SK-N-MC (cell line): ENCODE measurements at regions not wholly inside any gene's neighbourhood (a gene's known extent, or its start where the extent isn't known, plus 50 kb on each side); places are given as distances from the start of the nearest gene placed in this dataset.

Experiments
- DNase-seq: peaks from one replicate; pipeline ENCODE4 v3.0.0-alpha.2; 2011; ENCODE audit warnings: low read depth, low spot score
- H3K27ac ChIP-seq: fragments of 200-600 bp; sonication (generic); 2 replicates; pipeline ENCODE4 v1.5.1; 2016; ENCODE audit warnings: mixed run types
- H3K36me3 ChIP-seq: fragments of 200-600 bp; sonication (generic); 2 replicates; pipeline ENCODE4 v1.6.1; 2017; ENCODE audit warnings: antibody characterized with exemption, low read length, mixed read lengths; ENCODE audit not compliant: insufficient read depth
- H3K4me3 ChIP-seq: fragments of 200-600 bp; sonication (generic); 2 replicates; pipeline ENCODE4 v1.5.1; 2016
- H3K9ac ChIP-seq: fragments of 200-600 bp; sonication (generic); 2 replicates; pipeline ENCODE4 v1.8.0; 2017; ENCODE audit warnings: mixed run types, mixed read lengths; ENCODE audit not compliant: insufficient read length
- H3K9me3 ChIP-seq: fragments of 200-600 bp; sonication (generic); 2 replicates; pipeline ENCODE4 v1.6.1; 2017; ENCODE audit warnings: low read depth, mild to moderate bottlenecking, antibody characterized with exemption, low read length, moderate library complexity, mixed read lengths
- EZH2 ChIP-seq: fragments of 200-600 bp; sonication (generic); IDR thresholded peaks from one replicate; pipeline ENCODE4 v1.6.1; 2017; ENCODE audit warnings: antibody characterized with exemption
- FOXP2 ChIP-seq: optimal IDR thresholded peaks from 2 replicates; pipeline ENCODE3; 2011; ENCODE audit warnings: mild to moderate bottlenecking, moderate library complexity; ENCODE audit not compliant: insufficient read depth; ENCODE audit errors: extremely low read length, control extremely low read depth
- POLR2AphosphoS5 ChIP-seq: IDR thresholded peaks from 2 replicates; pipeline ENCODE4 v1.6.1; 2012; ENCODE audit warnings: mild to moderate bottlenecking, low read depth, low read length, borderline replicate concordance

DNA sequence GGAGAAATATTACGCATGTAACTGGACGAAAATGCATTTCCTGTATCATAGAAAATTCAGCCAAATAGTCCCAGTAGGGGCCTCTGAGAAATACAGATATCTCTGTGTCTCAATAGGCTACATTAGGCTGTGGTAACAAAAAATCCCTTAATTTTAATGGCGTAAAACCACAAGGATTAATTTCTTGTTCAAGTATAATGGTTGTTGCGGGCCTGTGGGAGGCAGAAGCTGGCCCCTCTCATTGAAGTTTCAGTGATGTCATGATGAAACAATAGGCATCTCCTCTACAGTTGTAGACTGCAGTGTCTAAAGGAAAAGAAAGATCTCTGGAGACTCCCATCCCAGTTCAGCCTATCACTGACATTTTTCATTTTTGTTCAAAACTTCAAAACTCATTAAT, 1625.6 kb upstream of the C9orf72 start:
- DNase-seq: no peak
- TF ChIP-seq POLR2AphosphoS5 (no peak), EZH2 (no peak)
- H3K9ac ChIP-seq: no peak overlapping the region
- H3K27ac ChIP-seq: no peak overlapping the region
- no peaks in the 10 kb centered on the region for H3K36me3 ChIP-seq
- no peak overlapping the region for H3K4me3 ChIP-seq
- H3K9me3 ChIP-seq: no peaks in the 10 kb centered on the region

DNA sequence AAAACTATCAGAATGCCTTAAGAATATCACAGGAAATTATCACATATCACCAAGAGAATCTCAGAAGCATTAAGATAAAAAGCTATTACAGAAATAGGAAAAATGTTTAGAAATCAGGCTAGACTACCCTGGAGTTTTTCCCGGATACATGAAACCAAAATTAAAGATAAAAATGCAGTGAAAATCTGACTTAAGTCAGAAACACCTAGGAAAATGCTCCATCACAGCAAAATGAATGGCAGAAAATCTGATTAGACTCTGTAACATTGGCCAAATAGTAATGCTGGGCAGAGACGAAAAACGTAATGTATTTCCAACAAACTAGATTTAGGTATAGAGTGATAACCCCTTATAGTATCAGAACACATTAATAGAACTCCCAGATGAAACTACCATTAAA, 1626.7 kb upstream of the C9orf72 start:
- DNase-seq: no peak
- no peak overlapping the region for H3K9ac ChIP-seq
- H3K36me3 ChIP-seq: no peaks in the 10 kb centered on the region
- no peaks in the 10 kb centered on the region for H3K9me3 ChIP-seq
- no peak overlapping the region for H3K4me3 ChIP-seq
- H3K27ac ChIP-seq: no peak overlapping the region
- TF ChIP-seq FOXP2 (no peak), POLR2AphosphoS5 (no peak), EZH2 (no peak)

DNA sequence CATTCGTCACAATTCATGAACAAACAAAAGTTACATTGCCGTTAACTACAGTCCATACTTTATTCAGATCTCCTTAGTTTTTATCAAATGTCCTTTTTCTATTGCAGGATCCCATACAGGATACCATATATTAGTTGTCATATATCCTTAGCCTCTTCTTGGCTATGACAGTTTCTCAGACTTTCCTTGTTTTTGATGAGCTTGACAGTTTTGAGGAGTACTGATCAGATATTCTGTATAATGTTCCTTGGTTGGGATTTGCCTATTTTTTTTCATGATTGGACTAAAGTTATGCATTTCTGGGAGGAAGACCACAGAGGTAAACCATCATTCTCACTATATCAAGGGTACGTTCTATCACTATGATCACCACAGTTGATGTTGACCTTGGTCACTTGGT, 1627.4 kb upstream of the C9orf72 start:
- Histone ChIP-seq H3K27ac (no peak overlapping the region), H3K4me3 (no peak overlapping the region), H3K36me3 (no peaks in the 10 kb centered on the region), H3K9ac (no peak overlapping the region), H3K9me3 (no peaks in the 10 kb centered on the region)
- TF ChIP-seq EZH2 (no peak), POLR2AphosphoS5 (no peak), FOXP2 (no peak)
- DNase-seq: no peak

DNA sequence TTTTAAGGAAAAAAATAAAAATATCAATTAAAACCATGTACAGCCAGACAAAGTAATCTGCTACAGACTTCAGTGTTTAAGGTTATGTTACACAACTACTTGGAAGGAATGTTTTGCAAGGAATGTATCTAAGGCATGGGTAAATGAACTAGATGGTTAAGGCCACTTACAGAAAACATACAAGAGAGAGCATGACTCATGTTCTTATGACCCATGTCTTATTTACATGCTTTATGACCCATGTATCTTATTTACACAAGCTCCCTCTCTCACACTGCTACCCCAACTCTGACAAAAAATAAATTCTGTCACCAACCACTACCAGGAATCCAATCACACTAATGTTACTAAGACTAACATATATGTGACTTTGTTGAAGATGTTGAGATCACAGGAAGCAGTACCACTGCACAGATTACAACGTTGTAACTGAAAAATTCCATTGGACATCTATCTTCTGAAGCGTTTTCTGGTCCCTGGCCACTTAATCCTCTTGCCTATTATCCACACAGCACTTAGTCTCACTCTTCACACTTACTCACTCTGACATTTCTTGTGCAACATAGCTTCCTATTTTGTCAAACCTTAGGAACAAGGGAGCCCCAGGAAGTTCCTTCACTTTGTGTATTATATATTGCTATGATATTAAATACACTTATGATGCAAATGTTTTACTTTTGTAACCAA, 1630.1 kb upstream of the C9orf72 start:
- H3K9ac ChIP-seq: no peak overlapping the region
- no peak for DNase-seq
- no peak overlapping the region for H3K4me3 ChIP-seq
- H3K36me3 ChIP-seq: no peaks in the 10 kb centered on the region
- no peaks in the 10 kb centered on the region for H3K9me3 ChIP-seq
- TF ChIP-seq FOXP2 (no peak), EZH2 (no peak), POLR2AphosphoS5 (no peak)
- no peak overlapping the region for H3K27ac ChIP-seq

DNA sequence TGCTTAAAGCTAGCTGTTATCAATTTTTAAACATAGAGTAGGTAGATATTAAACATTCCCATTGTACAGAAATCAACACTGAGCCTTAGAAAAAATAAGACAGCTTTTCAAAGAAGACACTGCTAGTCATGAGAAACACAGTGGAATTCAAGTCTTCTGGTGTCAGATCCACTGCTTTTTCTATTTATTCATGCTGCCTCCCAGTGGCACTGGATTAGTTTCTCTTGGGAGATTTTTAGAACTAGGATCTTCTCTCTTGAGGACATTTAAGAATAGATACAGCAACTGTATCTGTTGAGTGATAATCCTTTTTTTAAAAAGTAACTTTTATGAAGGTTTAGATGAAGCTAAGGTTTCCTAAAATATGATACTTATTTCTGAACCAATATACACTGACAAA, 1635.4 kb upstream of the C9orf72 start:
- Histone ChIP-seq H3K9ac (no peak overlapping the region), H3K27ac (peak overlapping the region; percentile 26; the same call in 1 of the 2 replicates), H3K36me3 (no peaks in the 10 kb centered on the region), H3K4me3 (peak overlapping the region; percentile 18; the same call in 1 of the 2 replicates), H3K9me3 (no peaks in the 10 kb centered on the region)
- peak; percentile 18 for DNase-seq
- no peak for TF ChIP-seq FOXP2
- TF ChIP-seq POLR2AphosphoS5: no peak
- TF ChIP-seq EZH2: no peak

DNA sequence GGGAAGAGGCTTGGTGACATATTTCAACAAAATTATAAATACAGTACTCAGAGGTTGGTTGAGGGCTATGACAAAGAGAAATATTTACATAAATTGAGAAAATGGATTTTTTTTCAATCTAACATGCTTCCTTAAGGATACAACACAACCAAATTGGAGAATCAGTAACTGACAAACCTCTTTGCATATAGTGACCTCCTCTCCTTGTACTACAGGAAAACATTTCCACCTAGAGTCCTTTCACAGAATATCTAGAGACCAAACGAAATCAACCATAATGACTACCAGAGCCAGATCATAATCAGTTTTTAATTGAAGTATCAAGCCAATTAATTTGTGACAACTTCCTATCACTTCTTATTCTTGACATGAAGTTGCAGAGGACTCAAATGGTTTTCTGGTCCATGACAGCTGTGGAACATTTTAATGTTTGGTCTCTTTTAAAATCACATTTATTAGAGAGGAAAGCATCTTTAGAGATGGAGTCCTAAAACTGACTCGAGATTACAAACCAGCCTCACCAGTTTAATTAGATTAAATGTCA, 1636.5 kb upstream of the C9orf72 start:
- Histone ChIP-seq H3K27ac (no peak overlapping the region), H3K36me3 (no peaks in the 10 kb centered on the region), H3K9me3 (no peaks in the 10 kb centered on the region), H3K9ac (no peak overlapping the region), H3K4me3 (peak overlapping the region; percentile 43; the same call in 1 of the 2 replicates)
- DNase-seq: no peak
- TF ChIP-seq FOXP2: no peak
- no peak for TF ChIP-seq POLR2AphosphoS5
- TF ChIP-seq EZH2: no peak

DNA sequence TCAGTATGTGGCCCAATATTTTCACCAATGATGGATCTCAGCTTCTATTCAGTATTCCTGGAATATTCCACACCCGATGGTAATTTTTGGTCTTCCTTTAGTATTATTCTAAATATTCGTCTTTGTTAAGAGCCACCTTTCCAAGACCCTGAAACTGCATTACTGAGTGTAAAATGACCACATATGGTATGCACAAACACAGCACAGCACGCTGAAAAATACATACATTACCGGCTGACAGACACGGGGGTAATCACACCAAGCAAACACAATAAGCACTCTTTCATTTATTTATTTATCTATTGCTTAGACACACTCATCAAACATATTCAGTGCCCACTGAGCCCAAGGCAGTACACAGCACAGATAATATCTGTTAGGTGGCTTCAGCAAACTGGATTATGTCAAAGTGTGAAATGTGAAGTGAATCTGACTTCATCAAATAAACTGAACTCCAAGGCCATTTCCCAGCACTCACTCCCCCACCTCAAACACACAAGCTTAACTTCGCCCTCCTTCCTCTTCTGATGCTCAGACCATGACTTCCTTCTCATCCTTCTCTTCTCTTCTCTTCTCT, 1637.8 kb upstream of the C9orf72 start:
- H3K9me3 ChIP-seq: no peaks in the 10 kb centered on the region
- no peak for DNase-seq
- peak overlapping the region; percentile 79 for H3K9ac ChIP-seq
- TF ChIP-seq POLR2AphosphoS5 (no peak), FOXP2 (no peak), EZH2 (no peak)
- H3K36me3 ChIP-seq: no peaks in the 10 kb centered on the region
- peak overlapping the region; percentile 91 for H3K4me3 ChIP-seq
- H3K27ac ChIP-seq: no peak overlapping the region

DNA sequence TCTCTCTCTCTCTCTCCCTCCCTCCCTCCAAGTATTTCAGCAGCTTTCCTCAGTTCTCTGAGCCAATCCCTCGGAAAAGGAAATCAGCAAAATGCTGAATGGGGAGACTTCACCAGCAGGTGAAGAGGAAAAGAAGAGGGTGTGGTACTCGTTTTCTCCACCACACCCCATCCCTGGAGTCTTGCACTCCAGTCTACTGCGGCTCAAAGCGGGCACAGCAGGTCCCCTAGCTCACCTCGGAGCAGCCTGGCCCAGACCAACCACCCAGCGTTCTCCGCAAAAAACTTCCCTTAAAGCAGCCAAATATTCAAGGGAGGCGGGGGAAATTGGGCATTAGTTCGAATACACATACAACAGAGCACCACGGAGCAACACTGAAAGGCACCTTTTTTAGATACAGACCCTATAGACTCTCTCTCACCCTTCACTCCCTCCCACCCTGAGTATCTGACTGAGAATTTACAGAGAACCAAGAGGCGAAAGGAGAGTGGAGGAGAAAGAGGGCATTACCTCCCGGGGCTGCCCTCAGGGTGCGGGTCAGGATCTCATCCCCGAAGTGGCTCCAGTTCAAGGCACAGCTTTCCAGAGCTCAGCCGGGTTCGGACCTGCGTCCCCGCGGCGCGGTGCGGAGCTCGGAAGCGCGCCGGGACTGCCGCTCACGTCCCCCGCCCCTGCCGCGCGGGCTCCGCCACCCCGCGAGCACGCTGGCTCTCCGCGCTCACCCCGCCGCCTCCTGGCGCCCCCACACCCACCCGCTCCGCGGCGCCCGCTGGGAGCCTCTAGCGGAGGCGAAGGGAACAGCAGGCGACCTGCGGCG, 1638.5 kb upstream of the C9orf72 start:
- peak overlapping the region; percentile 79 for H3K9ac ChIP-seq
- H3K9me3 ChIP-seq: no peaks in the 10 kb centered on the region
- no peak overlapping the region for H3K27ac ChIP-seq
- no peaks in the 10 kb centered on the region for H3K36me3 ChIP-seq
- no peak for DNase-seq
- TF ChIP-seq POLR2AphosphoS5: no peak
- peak overlapping the region; percentile 91 for H3K4me3 ChIP-seq
